HepG2 (cell line): ENCODE measurements at regions not wholly inside any gene's neighbourhood (a gene's known extent, or its start where the extent isn't known, plus 50 kb on each side); places are given as distances from the start of the nearest gene placed in this dataset.

Experiments
- ARID5B ChIP-seq: IDR thresholded peaks from 2 replicates; pipeline ENCODE4 v1.4.0; 2020; ENCODE audit warnings: mild to moderate bottlenecking, missing genetic modification reagents
- ATF5 ChIP-seq: sonication (generic); formaldehyde crosslinking; IDR thresholded peaks from 2 replicates; pipeline ENCODE4 v1.4.0; 2020; ENCODE audit warnings: mild to moderate bottlenecking, low read depth, missing genetic modification reagents
- CENPX ChIP-seq: sonication (generic); formaldehyde crosslinking; IDR thresholded peaks from 2 replicates; pipeline ENCODE4 v1.9.0; 2021; ENCODE audit warnings: mild to moderate bottlenecking, missing genetic modification reagents, moderate library complexity
- DRAP1 ChIP-seq: IDR thresholded peaks from 2 replicates; pipeline ENCODE4 v1.6.1; 2016; ENCODE audit warnings: missing genetic modification reagents, missing compliant biosample characterization
- GRHL1 ChIP-seq: sonication (generic); formaldehyde crosslinking; conservative IDR thresholded peaks from 2 replicates; pipeline ENCODE4 v1.8.0; 2022; ENCODE audit warnings: missing genetic modification reagents
- HNRNPL ChIP-seq: fragments of 200-400 bp; formaldehyde crosslinking; IDR thresholded peaks from 2 replicates; pipeline ENCODE4 v1.6.1; 2017; ENCODE audit warnings: mild to moderate bottlenecking, low read depth, low read length
- ISL2 ChIP-seq: sonication (generic); formaldehyde crosslinking; IDR thresholded peaks from 2 replicates; pipeline ENCODE4 v1.5.0; 2020; ENCODE audit warnings: missing genetic modification reagents
- KDM1A ChIP-seq: IDR thresholded peaks from 2 replicates; pipeline ENCODE4 v1.6.1; 2016; ENCODE audit warnings: missing compliant biosample characterization
- KMT2A ChIP-seq: sonication (generic); formaldehyde crosslinking; IDR thresholded peaks from 2 replicates; pipeline ENCODE4 v1.4.0; 2020; ENCODE audit warnings: missing genetic modification reagents
- ONECUT2 ChIP-seq: sonication (generic); formaldehyde crosslinking; IDR thresholded peaks from 2 replicates; pipeline ENCODE4 v1.4.0; 2020; ENCODE audit warnings: missing genetic modification reagents
- PHF21A ChIP-seq: sonication (generic); formaldehyde crosslinking; IDR thresholded peaks from 2 replicates; pipeline ENCODE4 v1.5.0; 2020; ENCODE audit warnings: mild to moderate bottlenecking, missing genetic modification reagents
- UBTF ChIP-seq: sonication (generic); formaldehyde crosslinking; IDR thresholded peaks from 2 replicates; pipeline ENCODE4 v1.4.0; 2020; ENCODE audit warnings: mild to moderate bottlenecking, missing genetic modification reagents
- ZBTB7A ChIP-seq: sonication (generic); formaldehyde crosslinking; IDR thresholded peaks from 2 replicates; pipeline ENCODE4 v1.8.0; 2022; ENCODE audit warnings: mild to moderate bottlenecking, missing genetic modification reagents
- ZFP41 ChIP-seq: sonication (generic); formaldehyde crosslinking; IDR thresholded peaks from 2 replicates; pipeline ENCODE4 v1.4.0; 2020; ENCODE audit warnings: mild to moderate bottlenecking, missing genetic modification reagents, borderline replicate concordance
- ZKSCAN8 ChIP-seq: IDR thresholded peaks from 2 replicates; pipeline ENCODE4 v1.6.1; 2016; ENCODE audit warnings: borderline replicate concordance, missing genetic modification reagents, missing compliant biosample characterization
- ZNF253 ChIP-seq: sonication (generic); formaldehyde crosslinking; IDR thresholded peaks from 2 replicates; pipeline ENCODE4 v1.8.0; 2022; ENCODE audit warnings: mild to moderate bottlenecking, missing genetic modification reagents, borderline replicate concordance
- ZNF598 ChIP-seq: sonication (generic); formaldehyde crosslinking; IDR thresholded peaks from 2 replicates; pipeline ENCODE4 v1.5.1; 2020; ENCODE audit warnings: mild to moderate bottlenecking, missing genetic modification reagents, borderline replicate concordance
- ZNF737 ChIP-seq: sonication (generic); formaldehyde crosslinking; IDR thresholded peaks from 2 replicates; pipeline ENCODE4 v1.5.0; 2020; ENCODE audit warnings: missing genetic modification reagents, mild to moderate bottlenecking, borderline replicate concordance
- ZNF790 ChIP-seq: sonication (generic); formaldehyde crosslinking; IDR thresholded peaks from 2 replicates; pipeline ENCODE4 v1.8.0; 2022; ENCODE audit warnings: missing genetic modification reagents, mild to moderate bottlenecking, borderline replicate concordance
- ZNF891 ChIP-seq: sonication (generic); formaldehyde crosslinking; IDR thresholded peaks from 2 replicates; pipeline ENCODE4 v1.5.0; 2020; ENCODE audit warnings: mild to moderate bottlenecking, missing genetic modification reagents
- ZSCAN12 ChIP-seq: sonication (generic); formaldehyde crosslinking; IDR thresholded peaks from 2 replicates; pipeline ENCODE4 v1.9.0; 2021; ENCODE audit warnings: mild to moderate bottlenecking, missing genetic modification reagents

GRCh38 chr5:96331681-96332361 lies 101.2 kb downstream of the PCSK1 start (continued):
- TF ChIP-seq ZNF737 (CRISPR knock-in tag) (no peak), ATF5 (CRISPR knock-in tag) (no peak), KMT2A (CRISPR knock-in tag) (no peak), ZKSCAN8 (no peak), HNRNPL (no peak), ZNF891 (CRISPR knock-in tag) (no peak), ZFP41 (CRISPR knock-in tag) (no peak), ZSCAN12 (CRISPR knock-in tag) (no peak), ZBTB7A (CRISPR knock-in tag) (no peak), CENPX (no peak), DRAP1 (CRISPR knock-in tag) (no peak), UBTF (CRISPR knock-in tag) (no peak), ZNF790 (CRISPR knock-in tag) (no peak), ONECUT2 (peak; percentile 56), GRHL1 (no peak), ZNF598 (CRISPR knock-in tag) (no peak), PHF21A (CRISPR knock-in tag) (no peak), KDM1A (CRISPR knock-in tag) (no peak), ZNF253 (no peak), ARID5B (peak; percentile 31; the same call in 1 of the 2 replicates), ISL2 (CRISPR knock-in tag) (peak; percentile 32; the same call in 1 of the 2 replicates)
